HL-60 (cell line): ENCODE measurements at regions not wholly inside any gene's neighbourhood (a gene's known extent, or its start where the extent isn't known, plus 50 kb on each side); places are given as distances from the start of the nearest gene placed in this dataset.

Experiments used
- CTCF ChIP-seq: IDR thresholded peaks from one replicate; pipeline ENCODE4 v1.5.1; 2011; ENCODE audit warnings: low read length, control low read depth, inconsistent platforms; ENCODE audit not compliant: insufficient read depth
- POLR2AphosphoS5 ChIP-seq: IDR thresholded peaks from 2 replicates; pipeline ENCODE4 v1.6.1; 2012; ENCODE audit warnings: low read depth

- no peak for TF ChIP-seq CTCF
- TF ChIP-seq POLR2AphosphoS5, result no peak
Measured at GRCh38 chr7:52168085-52168484, 851.5 kb upstream of the COBL start.
